K562 (cell line): ENCODE measurements at regions not wholly inside any gene's neighbourhood (a gene's known extent, or its start where the extent isn't known, plus 50 kb on each side); places are given as distances from the start of the nearest gene placed in this dataset.

Experiments used
- BRCA1 ChIP-seq, 2 experiments: fragments of 450-650 bp in 1 of 2; sonication (generic) in 1 of 2; formaldehyde crosslinking in 1 of 2; IDR thresholded peaks; 2 replicates each; pipeline versions ENCODE4 v1.5.0 to v1.6.1; 2017 to 2020; ENCODE audit warnings: mild to moderate bottlenecking in 1 of 2, missing genetic modification reagents in 1 of 2
- TF ChIP-seq, protein P1 (sequence below), 2 experiments: fragments of 450-650 bp in 1 of 2; sonication (generic) in 1 of 2; formaldehyde crosslinking in 1 of 2; IDR thresholded peaks in 1 of 2; conservative IDR thresholded peaks in 1 of 2; 2 replicates each; pipeline versions ENCODE4 v1.6.1 to v1.8.1; 2016 to 2023; ENCODE audit warnings: mild to moderate bottlenecking in 2 of 2, moderate library complexity in 2 of 2, inconsistent platforms in 1 of 2, missing genetic modification reagents in 1 of 2

DNA sequence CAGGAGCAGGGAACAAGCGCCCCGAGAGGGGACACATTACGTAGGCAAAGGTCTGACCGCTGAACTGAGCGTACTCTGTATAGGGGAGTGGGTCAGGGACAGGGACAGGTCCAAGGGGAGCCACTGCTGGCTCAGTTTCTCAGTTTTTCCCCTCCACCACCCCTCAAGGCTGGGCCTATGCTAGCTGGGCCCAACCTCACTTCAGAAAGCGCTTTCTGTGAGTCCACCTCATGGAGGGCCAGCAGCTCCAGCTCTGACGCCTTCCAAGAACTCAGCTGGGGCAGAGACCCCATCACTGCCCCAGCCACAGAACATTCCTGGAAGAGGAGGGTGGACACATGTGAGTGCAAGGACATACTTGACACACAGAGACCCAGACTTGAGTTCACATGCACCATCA, 242.0 kb downstream of the FOXD2 start:
- TF ChIP-seq BRCA1 (IDR thresholded peaks at IDR 0.05), result no peak
- no peak for TF ChIP-seq BRCA1 (CRISPR knock-in tag; IDR thresholded peaks at IDR 0.05)
- TF ChIP-seq, protein P1, sequence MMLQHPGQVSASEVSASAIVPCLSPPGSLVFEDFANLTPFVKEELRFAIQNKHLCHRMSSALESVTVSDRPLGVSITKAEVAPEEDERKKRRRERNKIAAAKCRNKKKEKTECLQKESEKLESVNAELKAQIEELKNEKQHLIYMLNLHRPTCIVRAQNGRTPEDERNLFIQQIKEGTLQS (IDR thresholded peaks at IDR 0.05), result no peak
- TF ChIP-seq, protein P1 (CRISPR knock-in tag; conservative IDR thresholded peaks at IDR 0.05), result no peak
